HG02870 (cell line): ENCODE measurements at regions not wholly inside any gene's neighbourhood (a gene's known extent, or its start where the extent isn't known, plus 50 kb on each side); places are given as distances from the start of the nearest gene placed in this dataset.

Source experiments
- ATAC-seq: cut with Tn5 transposase; IDR thresholded peaks from one replicate; pipeline ENCODE4 v1.9.1; 2021; ENCODE audit warnings: mild to moderate bottlenecking, moderate library complexity; ENCODE audit not compliant: unreplicated experiment

- no peak for ATAC-seq
Measured at GRCh38 chr19:28497887-28498286, 715.1 kb downstream of the UQCRFS1 start.

- ATAC-seq: no peak
Measured at GRCh38 chr19:28497137-28497536, 715.8 kb downstream of the UQCRFS1 start.

- ATAC-seq: no peak
Measured at GRCh38 chr19:28495046-28495445, 717.9 kb downstream of the UQCRFS1 start.

- no peak for ATAC-seq
Measured at GRCh38 chr19:28494461-28494860, 718.5 kb downstream of the UQCRFS1 start.

GRCh38 chr19:28493884-28494283 lies 719.1 kb downstream of the UQCRFS1 start:
- ATAC-seq: no peak

GRCh38 chr19:28492621-28493020 lies 720.3 kb downstream of the UQCRFS1 start:
- ATAC-seq: no peak

- ATAC-seq: no peak
Measured at GRCh38 chr19:28492201-28492600, 720.8 kb downstream of the UQCRFS1 start.

GRCh38 chr19:28489776-28490175 lies 723.2 kb downstream of the UQCRFS1 start:
- no peak for ATAC-seq

- ATAC-seq: no peak
Measured at GRCh38 chr19:28489126-28489660, 723.8 kb downstream of the UQCRFS1 start.

GRCh38 chr19:28487999-28488398 lies 725.0 kb downstream of the UQCRFS1 start:
- no peak for ATAC-seq

GRCh38 chr19:28486926-28487325 lies 726.0 kb downstream of the UQCRFS1 start:
- no peak for ATAC-seq

GRCh38 chr19:28486473-28486872 lies 726.5 kb downstream of the UQCRFS1 start:
- no peak for ATAC-seq

GRCh38 chr19:28485292-28485691 lies 727.7 kb downstream of the UQCRFS1 start:
- no peak for ATAC-seq

- ATAC-seq: no peak
Measured at GRCh38 chr19:28483197-28483596, 729.8 kb downstream of the UQCRFS1 start.

- no peak for ATAC-seq
Measured at GRCh38 chr19:28482221-28482620, 730.7 kb downstream of the UQCRFS1 start.

GRCh38 chr19:28481674-28482073 lies 731.3 kb downstream of the UQCRFS1 start:
- ATAC-seq: no peak

- ATAC-seq: no peak
Measured at GRCh38 chr19:28475525-28475924, 737.4 kb downstream of the UQCRFS1 start.

- ATAC-seq: no peak
Measured at GRCh38 chr19:28472843-28473242, 740.1 kb downstream of the UQCRFS1 start.

- no peak for ATAC-seq
Measured at GRCh38 chr19:28471731-28472510, 741.0 kb downstream of the UQCRFS1 start.

- ATAC-seq: no peak
Measured at GRCh38 chr19:28469544-28469943, 743.4 kb downstream of the UQCRFS1 start.

GRCh38 chr19:28468701-28469459 lies 744.1 kb downstream of the UQCRFS1 start:
- no peak for ATAC-seq
